ENCODE measurements at regions not wholly inside any gene's neighbourhood (a gene's known extent, or its start where the extent isn't known, plus 50 kb on each side); places are given as distances from the start of the nearest gene placed in this dataset.

- TF ChIP-seq POLR2AphosphoS5 (IDR thresholded peaks at IDR 0.05; ENCODE audit: insufficient read depth, low read depth, low read length) (no peak), EZH2 (IDR thresholded peaks at IDR 0.05; ENCODE audit: borderline replicate concordance, low read depth, low read length, severe bottlenecking) (no peak), CTCF (IDR thresholded peaks at IDR 0.05; ENCODE audit: extremely low read depth in 1 of 2, insufficient read depth in 1 of 2, low read depth in 1 of 2, low read length in 2 of 2) (no peak), POLR2A (IDR thresholded peaks at IDR 0.05; ENCODE audit: low read depth, low read length) (no peak), JUN (IDR thresholded peaks at IDR 0.05; ENCODE audit: borderline replicate concordance, insufficient read depth, insufficient read length, low read depth) (no peak), FOS (IDR thresholded peaks at IDR 0.05; ENCODE audit: borderline replicate concordance, insufficient read depth, low read length) (no peak), GATA2 (IDR thresholded peaks at IDR 0.05; ENCODE audit: insufficient read depth, insufficient read length, low read depth, low read length) (no peak), MYC (IDR thresholded peaks at IDR 0.05; ENCODE audit: low read depth, low read length) (no peak)
- TF ChIP-seq, protein P1, sequence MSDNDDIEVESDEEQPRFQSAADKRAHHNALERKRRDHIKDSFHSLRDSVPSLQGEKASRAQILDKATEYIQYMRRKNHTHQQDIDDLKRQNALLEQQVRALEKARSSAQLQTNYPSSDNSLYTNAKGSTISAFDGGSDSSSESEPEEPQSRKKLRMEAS (IDR thresholded peaks at IDR 0.05; ENCODE audit: insufficient read depth, insufficient read length): no peak
Observed at GRCh38 chr2:138919120-138919747, 139.0 kb upstream of the NXPH2 start.
